ENCODE measurements at regions not wholly inside any gene's neighbourhood (a gene's known extent, or its start where the extent isn't known, plus 50 kb on each side); places are given as distances from the start of the nearest gene placed in this dataset.

DNA sequence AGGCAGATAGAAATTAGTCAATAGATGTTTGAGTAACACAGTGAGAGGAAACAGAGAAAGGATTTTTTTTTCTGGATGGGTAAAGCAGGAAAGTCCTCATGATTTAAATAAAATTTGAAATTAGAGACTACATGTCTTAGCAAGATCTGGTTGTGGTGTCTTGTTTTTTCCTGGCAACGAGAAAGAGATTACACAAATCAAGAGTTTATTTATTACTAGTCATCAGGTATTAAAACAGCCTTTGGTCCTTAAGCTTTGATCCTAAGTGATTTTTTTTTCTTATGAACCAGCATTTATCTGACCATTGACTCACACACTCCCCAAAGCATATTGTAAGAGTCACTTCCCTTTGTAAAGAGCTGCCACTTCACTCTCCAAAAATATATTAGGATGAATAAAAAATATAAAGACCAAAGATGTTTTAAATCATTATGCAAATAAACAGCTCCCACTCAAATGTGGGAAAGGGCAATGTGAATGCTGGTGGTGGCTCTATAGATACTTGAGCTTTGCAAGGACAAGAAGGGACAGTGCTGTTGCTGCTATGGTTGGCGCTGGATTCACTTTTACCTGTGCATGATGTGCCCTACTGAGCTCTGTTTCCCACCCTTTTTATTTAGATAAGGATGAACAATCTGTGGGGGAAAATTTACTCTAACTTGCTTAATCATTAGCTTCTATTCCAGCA is 1726.5 kb downstream of the MAT2B start:
- Histone ChIP-seq H3K27ac (ENCODE audit: low read depth, low read length, poor library complexity, severe bottlenecking) (no peak overlapping the region), H3F3A (ENCODE audit: insufficient read depth, low read length) (no peaks in the 10 kb centered on the region), H3K4me1 (ENCODE audit: insufficient read depth, low read length, severe bottlenecking) (no peaks in the 10 kb centered on the region), H3K4me3 (ENCODE audit: low read depth, low read length, poor library complexity, severe bottlenecking) (no peak overlapping the region), H4K20me1 (ENCODE audit: insufficient read depth, low read length) (no peaks in the 10 kb centered on the region), H2AFZ (ENCODE audit: low read length) (no peak overlapping the region), H3K9me3 (ENCODE audit: low read length) (no peaks in the 10 kb centered on the region), H3K4me2 (ENCODE audit: low read length) (no peak overlapping the region), H3K79me2 (ENCODE audit: insufficient read depth, low read length) (no peaks in the 10 kb centered on the region), H3K27me3 (ENCODE audit: insufficient read depth, low read length) (no peaks in the 10 kb centered on the region), H3K9ac (ENCODE audit: low read length) (no peak overlapping the region), H3K9me2 (ENCODE audit: low read depth, low read length) (no peaks in the 10 kb centered on the region), H3K36me3 (ENCODE audit: insufficient read depth, low read length) (no peaks in the 10 kb centered on the region)
- TF ChIP-seq, protein P1, sequence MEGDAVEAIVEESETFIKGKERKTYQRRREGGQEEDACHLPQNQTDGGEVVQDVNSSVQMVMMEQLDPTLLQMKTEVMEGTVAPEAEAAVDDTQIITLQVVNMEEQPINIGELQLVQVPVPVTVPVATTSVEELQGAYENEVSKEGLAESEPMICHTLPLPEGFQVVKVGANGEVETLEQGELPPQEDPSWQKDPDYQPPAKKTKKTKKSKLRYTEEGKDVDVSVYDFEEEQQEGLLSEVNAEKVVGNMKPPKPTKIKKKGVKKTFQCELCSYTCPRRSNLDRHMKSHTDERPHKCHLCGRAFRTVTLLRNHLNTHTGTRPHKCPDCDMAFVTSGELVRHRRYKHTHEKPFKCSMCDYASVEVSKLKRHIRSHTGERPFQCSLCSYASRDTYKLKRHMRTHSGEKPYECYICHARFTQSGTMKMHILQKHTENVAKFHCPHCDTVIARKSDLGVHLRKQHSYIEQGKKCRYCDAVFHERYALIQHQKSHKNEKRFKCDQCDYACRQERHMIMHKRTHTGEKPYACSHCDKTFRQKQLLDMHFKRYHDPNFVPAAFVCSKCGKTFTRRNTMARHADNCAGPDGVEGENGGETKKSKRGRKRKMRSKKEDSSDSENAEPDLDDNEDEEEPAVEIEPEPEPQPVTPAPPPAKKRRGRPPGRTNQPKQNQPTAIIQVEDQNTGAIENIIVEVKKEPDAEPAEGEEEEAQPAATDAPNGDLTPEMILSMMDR (IDR thresholded peaks at IDR 0.05; ENCODE audit: low read length) = no peak
- TF ChIP-seq EZH2 (IDR thresholded peaks at IDR 0.05; ENCODE audit: borderline replicate concordance, low read length) = no peak

DNA sequence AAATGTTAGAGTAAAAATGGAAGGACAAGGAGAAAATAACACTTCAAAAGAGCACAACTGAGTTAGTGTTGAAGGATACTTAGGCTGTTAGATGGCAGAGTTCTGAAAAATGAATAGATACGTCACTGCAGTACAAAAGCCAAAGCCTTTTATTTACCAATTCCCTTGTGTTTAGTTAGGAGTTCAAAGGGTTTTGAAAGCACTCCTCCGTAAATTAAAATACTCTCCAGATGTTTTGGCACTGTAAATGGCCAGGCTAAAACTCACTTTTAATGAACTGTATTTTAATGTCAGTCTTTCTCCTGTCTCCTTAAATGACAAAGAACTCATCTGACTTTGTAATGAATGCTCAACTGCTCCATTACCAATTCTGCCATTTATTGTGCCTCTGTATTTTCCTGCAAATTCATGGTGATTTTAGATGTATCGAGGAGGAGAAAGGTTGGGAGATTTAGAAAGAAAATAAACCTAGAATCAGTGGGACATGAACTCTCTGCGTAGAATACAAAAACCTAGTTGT is 1727.2 kb downstream of the MAT2B start:
- H3K4me2 ChIP-seq (ENCODE audit: low read length) = no peak overlapping the region
- TF ChIP-seq, protein P1 (IDR thresholded peaks at IDR 0.05; ENCODE audit: low read length) = no peak
- no peak for TF ChIP-seq EZH2 (IDR thresholded peaks at IDR 0.05; ENCODE audit: borderline replicate concordance, low read length)
- no peaks in the 10 kb centered on the region for H3K9me2 ChIP-seq (ENCODE audit: low read depth, low read length)
- H3K36me3 ChIP-seq (ENCODE audit: insufficient read depth, low read length) = no peaks in the 10 kb centered on the region
- H3K27me3 ChIP-seq (ENCODE audit: insufficient read depth, low read length) = no peaks in the 10 kb centered on the region
- H3K4me1 ChIP-seq (ENCODE audit: insufficient read depth, low read length, severe bottlenecking) = no peaks in the 10 kb centered on the region
- H4K20me1 ChIP-seq (ENCODE audit: insufficient read depth, low read length) = no peaks in the 10 kb centered on the region
- no peak overlapping the region for H3K4me3 ChIP-seq (ENCODE audit: low read depth, low read length, poor library complexity, severe bottlenecking)
- H3F3A ChIP-seq (ENCODE audit: insufficient read depth, low read length) = no peaks in the 10 kb centered on the region
- H2AFZ ChIP-seq (ENCODE audit: low read length) = no peak overlapping the region
- no peak overlapping the region for H3K9ac ChIP-seq (ENCODE audit: low read length)
- H3K27ac ChIP-seq (ENCODE audit: low read depth, low read length, poor library complexity, severe bottlenecking) = no peak overlapping the region
- H3K9me3 ChIP-seq (ENCODE audit: low read length) = no peaks in the 10 kb centered on the region
- H3K79me2 ChIP-seq (ENCODE audit: insufficient read depth, low read length) = no peaks in the 10 kb centered on the region

- Histone ChIP-seq H3K4me3 (ENCODE audit: low read depth, low read length, poor library complexity, severe bottlenecking) (no peak overlapping the region), H2AFZ (ENCODE audit: low read length) (no peak overlapping the region), H3K9ac (ENCODE audit: low read length) (no peak overlapping the region), H3K4me1 (ENCODE audit: insufficient read depth, low read length, severe bottlenecking) (no peaks in the 10 kb centered on the region), H4K20me1 (ENCODE audit: insufficient read depth, low read length) (no peaks in the 10 kb centered on the region), H3K79me2 (ENCODE audit: insufficient read depth, low read length) (no peaks in the 10 kb centered on the region), H3K27me3 (ENCODE audit: insufficient read depth, low read length) (no peaks in the 10 kb centered on the region), H3K9me3 (ENCODE audit: low read length) (no peaks in the 10 kb centered on the region), H3K36me3 (ENCODE audit: insufficient read depth, low read length) (no peaks in the 10 kb centered on the region), H3F3A (ENCODE audit: insufficient read depth, low read length) (no peaks in the 10 kb centered on the region), H3K9me2 (ENCODE audit: low read depth, low read length) (no peaks in the 10 kb centered on the region), H3K27ac (ENCODE audit: low read depth, low read length, poor library complexity, severe bottlenecking) (no peak overlapping the region), H3K4me2 (ENCODE audit: low read length) (no peak overlapping the region)
- no peak for TF ChIP-seq EZH2 (IDR thresholded peaks at IDR 0.05; ENCODE audit: borderline replicate concordance, low read length)
- TF ChIP-seq, protein P1 (IDR thresholded peaks at IDR 0.05; ENCODE audit: low read length) = no peak
Measured at GRCh38 chr5:165241811-165242210, 1736.4 kb downstream of the MAT2B start.
